ENCODE measurements at regions not wholly inside any gene's neighbourhood (a gene's known extent, or its start where the extent isn't known, plus 50 kb on each side); places are given as distances from the start of the nearest gene placed in this dataset.
"Not testable (repeated sequence)": the region's sequence is repeated elsewhere in the genome, so short reads cannot be mapped to it uniquely, and the experiment has no call there.

DNA sequence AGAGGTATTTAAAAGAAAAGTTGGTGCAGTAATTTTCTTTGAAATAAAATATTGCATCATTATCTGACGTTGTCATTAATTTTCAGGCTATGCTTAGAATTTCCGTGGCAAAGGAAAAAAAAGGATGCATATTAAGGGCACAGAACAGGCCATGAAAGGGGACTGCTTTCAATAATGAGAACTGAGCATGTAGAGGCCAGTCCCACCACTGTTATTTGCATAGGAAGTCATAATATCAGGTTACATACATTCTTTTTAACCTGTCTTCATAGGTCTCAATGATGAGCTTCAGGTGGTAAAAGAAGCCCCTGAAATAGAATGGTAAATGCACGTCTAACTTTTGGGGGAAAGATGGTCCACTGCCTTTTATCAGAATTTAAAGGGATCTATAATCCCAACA lies 272.1 kb upstream of the ALCAM start:
- no peak for DNase-seq

DNA sequence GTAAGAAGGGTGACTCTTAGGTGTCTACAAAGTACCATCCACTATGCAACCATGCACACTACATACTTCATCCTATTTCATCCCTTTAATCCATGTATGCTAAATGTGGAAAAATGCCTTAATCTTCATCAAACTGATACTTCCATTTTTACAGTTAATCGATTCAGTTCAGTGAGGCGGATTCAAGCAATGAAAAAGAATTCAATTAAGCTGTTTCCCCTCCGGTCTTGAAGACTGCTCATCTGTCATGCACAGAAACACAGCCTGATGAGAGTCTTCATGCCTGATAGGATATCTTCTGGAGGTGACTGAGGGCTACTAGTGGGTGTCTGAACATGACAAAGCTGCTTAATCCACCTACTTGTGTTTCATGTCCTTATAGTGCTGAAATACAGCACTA lies 270.6 kb upstream of the ALCAM start:
- DNase-seq: no peak

GRCh38 chr3:105101603-105102002 lies 265.1 kb upstream of the ALCAM start:
- DNase-seq: no peak

DNA sequence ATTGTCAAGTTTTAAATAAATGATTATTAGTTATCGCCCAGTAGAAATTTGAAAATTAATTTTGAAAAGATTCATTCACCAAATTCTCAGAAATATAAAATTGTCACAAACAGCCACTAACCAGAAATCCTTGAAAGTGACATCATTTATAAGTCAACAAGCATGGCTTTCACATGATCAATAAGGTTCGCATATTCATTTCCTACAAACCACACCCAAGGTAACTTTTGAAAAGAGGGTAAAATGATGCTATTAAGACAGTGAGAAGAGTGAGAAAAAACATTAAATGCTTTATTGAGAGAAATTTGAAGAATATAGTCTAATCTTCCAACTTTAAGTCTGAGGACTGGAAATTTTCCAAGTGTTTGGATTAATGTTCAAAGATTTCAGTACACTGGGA lies 263.6 kb upstream of the ALCAM start:
- no peak for DNase-seq

- DNase-seq: no peak
Measured at GRCh38 chr3:105108823-105109222, 257.9 kb upstream of the ALCAM start.

DNA sequence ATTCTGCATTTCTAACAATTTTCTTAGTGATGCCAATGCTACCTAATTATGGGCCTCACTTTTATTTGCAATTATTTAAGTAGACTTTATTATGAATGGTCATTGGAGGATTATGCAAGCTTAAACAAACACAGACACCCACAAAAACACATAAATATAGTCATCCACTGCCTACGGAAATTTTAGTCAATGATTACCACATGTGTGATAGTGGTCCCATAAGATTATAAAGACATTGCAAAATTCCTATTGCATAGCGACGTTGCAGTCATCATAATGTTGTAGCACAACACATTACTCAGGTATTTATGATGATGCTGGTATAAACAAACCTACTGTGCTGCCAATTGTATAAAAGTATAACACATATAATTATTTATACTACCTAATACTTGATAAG lies 247.8 kb upstream of the ALCAM start:
- DNase-seq: no peak

DNA sequence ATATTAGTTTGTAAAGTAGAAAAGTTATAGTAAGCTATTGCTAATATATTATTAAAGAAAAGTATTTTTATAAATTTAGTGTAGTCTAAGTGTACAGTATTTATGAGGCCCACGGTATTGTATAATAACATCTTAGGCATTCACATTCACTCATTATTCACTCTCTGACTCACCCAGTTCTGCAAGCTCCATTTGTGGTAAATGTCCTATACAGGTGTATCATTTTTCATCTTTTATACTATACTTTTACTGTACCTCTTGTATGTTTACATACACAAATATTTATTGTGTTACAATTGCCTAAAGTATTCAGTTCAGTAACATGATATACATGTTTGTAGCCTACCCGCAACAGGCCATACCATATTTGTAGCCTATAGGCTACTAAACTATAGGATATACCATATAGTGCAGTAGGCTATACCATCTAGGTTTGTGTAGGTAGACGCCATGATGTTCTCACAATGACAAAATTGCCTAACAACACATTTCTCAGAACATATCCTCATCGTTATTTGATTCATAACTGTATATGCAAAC lies 246.8 kb upstream of the ALCAM start:
- DNase-seq: no peak

DNA sequence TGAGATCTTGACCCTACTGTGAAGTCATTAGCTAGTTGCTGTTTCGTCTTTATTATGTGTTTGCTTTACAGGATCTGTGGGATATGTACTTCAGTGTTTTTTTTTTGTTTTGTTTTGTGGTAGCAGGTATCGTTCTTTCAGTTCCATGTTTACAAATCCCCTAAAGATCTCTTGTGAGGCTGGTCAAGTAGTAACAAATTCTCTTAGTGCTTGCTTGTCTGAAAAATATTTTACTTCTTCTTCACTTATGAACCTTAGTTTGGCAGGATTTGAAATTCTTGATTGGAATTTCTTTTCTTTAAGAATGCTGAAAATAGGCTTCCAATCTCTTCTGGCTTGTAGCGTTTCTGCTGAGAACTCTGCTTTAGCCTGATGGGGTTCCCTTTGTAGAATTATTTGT lies 235.8 kb upstream of the ALCAM start:
- DNase-seq: no peak

- no peak for DNase-seq
Measured at GRCh38 chr3:105137911-105138310, 228.8 kb upstream of the ALCAM start.

GRCh38 chr3:105139881-105140560 lies 226.7 kb upstream of the ALCAM start:
- no peak for DNase-seq

- no peak for DNase-seq
Measured at GRCh38 chr3:105140899-105141367, 225.8 kb upstream of the ALCAM start.

- no peak for DNase-seq
Measured at GRCh38 chr3:105144837-105145236, 221.9 kb upstream of the ALCAM start.

DNA sequence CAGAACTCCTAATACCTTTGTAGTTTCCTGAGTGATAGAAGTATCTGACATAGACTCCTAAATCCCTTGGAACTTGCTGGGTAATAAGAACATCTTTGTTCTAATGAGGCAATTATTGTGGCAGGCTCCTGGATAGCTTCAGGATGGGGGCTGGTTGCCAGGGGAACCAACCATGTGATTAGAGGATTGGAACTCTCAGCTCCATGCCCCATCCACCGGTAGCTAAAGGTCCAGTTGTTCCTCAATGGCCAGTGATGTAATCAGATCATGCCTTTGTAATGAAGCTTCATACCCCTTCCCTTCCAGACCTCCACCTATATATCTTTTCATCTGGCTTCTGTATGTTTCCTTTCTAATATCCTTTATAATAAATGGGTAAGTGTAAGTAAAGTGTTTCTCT lies 221.2 kb upstream of the ALCAM start:
- DNase-seq: no peak

GRCh38 chr3:105149197-105149596 lies 217.5 kb upstream of the ALCAM start:
- not testable (repeated sequence) for DNase-seq

DNA sequence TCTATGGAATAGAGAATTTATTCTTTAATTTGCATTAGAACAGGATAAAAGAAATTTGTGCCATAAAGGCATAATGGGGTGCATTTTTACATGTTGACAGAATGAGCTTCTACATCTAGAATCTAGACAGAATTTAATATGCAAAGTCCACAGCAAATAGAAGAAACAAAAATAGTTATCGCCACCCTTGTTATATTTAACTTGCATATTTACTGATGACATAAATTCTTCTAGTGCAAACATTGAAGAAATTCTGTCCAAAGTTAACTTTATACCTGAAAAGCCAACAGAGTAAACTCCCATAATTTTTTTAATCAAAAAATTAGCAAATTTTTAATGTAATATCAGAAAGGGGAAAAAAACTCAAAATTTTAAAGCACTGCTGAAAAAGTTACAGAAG lies 213.7 kb upstream of the ALCAM start:
- DNase-seq: no peak

DNA sequence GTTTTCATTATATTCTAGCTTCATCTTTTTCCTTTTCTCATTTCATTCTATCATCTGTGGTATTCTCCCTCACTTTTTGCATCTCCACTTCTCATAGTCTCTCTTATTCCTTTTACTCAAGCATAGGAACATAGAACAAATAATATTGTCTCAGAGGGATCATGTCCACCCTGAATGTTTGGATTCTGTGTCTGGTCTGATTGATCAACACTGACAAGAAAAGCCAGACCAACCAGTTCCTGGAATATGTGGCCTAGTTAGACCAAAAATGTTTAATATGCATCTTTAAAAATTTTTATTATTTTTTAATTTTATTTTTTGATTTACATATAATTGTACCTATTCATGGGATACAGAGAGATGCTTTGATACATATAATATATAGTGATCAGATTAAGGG lies 212.0 kb upstream of the ALCAM start:
- DNase-seq: no peak

GRCh38 chr3:105157067-105157765 lies 209.5 kb upstream of the ALCAM start:
- no peak for DNase-seq

DNA sequence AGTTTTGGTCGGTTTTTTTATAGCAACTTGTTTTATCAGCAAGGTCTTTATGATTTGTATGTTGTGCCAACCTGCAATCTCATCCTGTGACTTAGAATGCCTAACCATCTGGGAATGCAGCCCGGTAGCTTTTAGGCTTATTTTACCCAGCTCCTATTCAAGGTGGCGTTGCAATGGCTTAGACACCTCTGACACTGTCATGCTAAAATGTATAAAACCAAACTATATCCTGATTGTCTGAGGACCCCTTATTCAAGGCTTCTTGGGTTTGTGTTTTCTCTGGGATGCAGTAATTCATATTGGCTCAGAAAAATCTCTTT lies 209.0 kb upstream of the ALCAM start:
- DNase-seq: no peak

GRCh38 chr3:105158286-105158685 lies 208.4 kb upstream of the ALCAM start:
- no peak for DNase-seq

DNA sequence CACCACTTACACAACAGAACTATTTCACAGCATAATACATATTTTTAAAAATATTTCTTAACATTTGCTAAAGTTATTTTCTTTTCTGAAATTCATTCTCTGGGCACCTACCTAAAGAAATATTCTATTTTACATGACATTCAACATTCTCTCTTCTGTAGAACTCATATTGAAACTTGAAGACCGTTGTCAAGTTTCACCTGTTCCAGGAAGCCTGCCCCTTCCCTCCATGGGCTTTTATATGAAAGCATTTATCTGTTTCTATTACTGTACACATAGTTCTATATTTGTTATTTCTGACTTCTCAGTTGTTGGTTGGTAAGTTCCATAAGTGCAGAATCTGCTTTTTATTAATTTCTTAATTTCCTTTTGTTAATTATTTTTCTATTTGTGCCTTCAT lies 204.3 kb upstream of the ALCAM start:
- no peak for DNase-seq

- no peak for DNase-seq
Measured at GRCh38 chr3:105166893-105167292, 199.8 kb upstream of the ALCAM start.

DNA sequence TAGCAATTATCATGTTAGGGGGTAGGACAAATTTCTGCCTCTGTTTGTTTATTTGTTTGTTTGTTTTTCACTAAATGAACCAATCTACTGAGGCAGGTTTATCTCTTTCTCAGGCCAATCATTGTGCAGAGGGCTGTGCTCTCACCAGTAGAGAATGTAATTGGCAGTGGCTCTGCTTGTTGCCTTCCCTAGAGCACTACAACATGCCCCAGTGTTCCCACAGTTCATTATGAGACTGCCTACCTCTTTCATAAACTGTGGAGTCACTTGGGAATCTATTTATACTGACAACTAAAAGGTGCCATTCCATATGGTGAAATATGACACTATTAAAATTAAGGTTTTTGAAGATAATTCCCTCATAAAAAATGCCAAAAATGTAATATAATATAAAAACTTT lies 196.3 kb upstream of the ALCAM start:
- no peak for DNase-seq

DNA sequence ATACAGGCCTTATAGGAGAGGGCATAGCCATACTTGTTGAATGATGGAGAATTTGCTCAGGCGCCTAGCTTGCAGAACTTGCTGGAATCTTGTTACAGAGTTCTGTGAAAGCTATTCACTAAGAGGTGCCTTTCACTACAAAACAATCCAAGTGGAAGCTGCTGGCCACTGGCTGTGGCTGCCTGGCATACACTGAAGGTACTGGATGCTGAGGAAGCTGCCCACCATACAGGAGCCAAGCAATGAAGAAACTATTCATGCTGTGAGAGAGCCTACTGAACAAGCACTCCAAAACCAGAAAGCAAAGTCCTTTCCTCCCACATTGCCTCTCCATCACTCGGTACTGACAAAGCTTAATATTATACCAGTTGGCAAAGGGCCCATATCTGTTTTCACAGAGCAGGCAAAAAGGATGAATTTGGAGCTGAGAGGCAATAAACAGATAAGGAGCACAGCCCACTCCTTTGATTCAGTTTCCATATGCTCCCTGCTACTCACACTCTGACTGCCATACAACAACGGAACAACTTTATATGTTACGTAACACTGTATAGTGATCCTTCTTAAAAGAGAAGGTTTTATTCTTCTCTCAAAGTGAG lies 192.6 kb upstream of the ALCAM start:
- no peak for DNase-seq

DNA sequence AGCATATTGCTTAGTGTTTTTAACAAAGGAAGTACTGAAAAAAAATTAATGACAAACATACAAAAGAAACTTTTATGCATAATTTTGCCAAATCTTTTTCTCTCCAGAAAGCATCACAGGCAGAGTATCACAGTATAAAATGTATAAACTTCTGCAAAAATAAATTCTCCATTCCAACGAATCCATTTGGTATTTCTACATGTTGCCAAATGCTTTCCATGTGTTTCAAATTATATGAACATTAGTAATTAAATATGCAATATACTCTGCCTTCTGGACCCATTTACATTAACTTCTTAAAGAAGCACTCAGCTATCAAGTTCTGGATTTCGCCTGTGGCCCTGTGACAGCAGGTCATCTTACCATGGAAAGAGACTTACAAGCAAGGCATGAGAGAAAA lies 189.1 kb upstream of the ALCAM start:
- DNase-seq: no peak

Data from activated naive CD4-positive, alpha-beta T cell treated with Interleukin-2 at 50 U/mL for 16 hours (primary cell).